Tibial nerve (tissue), 4 donors: ENCODE measurements at regions not wholly inside any gene's neighbourhood (a gene's known extent, or its start where the extent isn't known, plus 50 kb on each side); places are given as distances from the start of the nearest gene placed in this dataset.
"Not testable (repeated sequence)": the region's sequence is repeated elsewhere in the genome, so short reads cannot be mapped to it uniquely, and the experiment has no call there.

Experiments
- DNase-seq, 2 donors: peaks; one replicate each; pipeline ENCODE4 v3.0.0-alpha.2; 2019; ENCODE audit warnings: low spot score in 2 of 2
- H3K27ac ChIP-seq, 4 donors: fragments of 200-600 bp; sonication (generic) in 3 of 4; one replicate each; pipeline ENCODE4 v1.5.1; 2017 to 2019; ENCODE audit warnings: mild to moderate bottlenecking in 1 of 4
- H3K27me3 ChIP-seq, 2 donors: fragments of 200-600 bp; sonication (generic) in 1 of 2; one replicate each; pipeline versions ENCODE4 v1.5.1 to v1.6.0; 2017 to 2019
- H3K36me3 ChIP-seq, 3 donors: fragments of 200-600 bp; sonication (generic); one replicate each; pipeline ENCODE4 v1.5.1; 2018 to 2019
- H3K4me1 ChIP-seq, 4 donors: fragments of 200-600 bp; sonication (generic) in 3 of 4; one replicate each; pipeline ENCODE4 v1.5.1; 2017 to 2019
- H3K4me3 ChIP-seq, 4 donors: fragments of 200-600 bp; sonication (generic) in 3 of 4; one replicate each; pipeline ENCODE4 v1.5.1; 2017 to 2019; ENCODE audit warnings: mild to moderate bottlenecking in 1 of 4, moderate library complexity in 1 of 4
- H3K9me3 ChIP-seq, 4 donors: fragments of 200-600 bp; sonication (generic) in 3 of 4; one replicate each; pipeline ENCODE4 v1.5.1; 2017 to 2019
- CTCF ChIP-seq, 5 experiments: fragments of 200-600 bp in 3 of 5; fragments of 450-650 bp in 2 of 5; sonication (generic) in 3 of 5; IDR thresholded peaks; one replicate each; pipeline ENCODE4 v1.5.1; 2016 to 2019; ENCODE audit warnings: antibody characterized with exemption in 5 of 5, mild to moderate bottlenecking in 3 of 5, moderate library complexity in 2 of 5
- EP300 ChIP-seq, 2 donors: sonication (generic); formaldehyde crosslinking; IDR thresholded peaks; one replicate each; pipeline ENCODE4 v1.6.1; 2017; ENCODE audit warnings: antibody characterized with exemption in 2 of 2, mild to moderate bottlenecking in 1 of 2
- POLR2A ChIP-seq, 2 donors: fragments of 450-650 bp; IDR thresholded peaks; one replicate each; pipeline ENCODE4 v1.6.1; 2017; ENCODE audit warnings: antibody characterized with exemption in 2 of 2, mild to moderate bottlenecking in 2 of 2, moderate library complexity in 2 of 2
- WGBS, 2 donors: methylation state at CpG; one replicate each; pipeline ENCODE4 v1.1.5; 2018; 5-methylcytosine and 5-hydroxymethylcytosine counted together

GRCh38 chr16:82280867-82281266, 110.8 kb upstream of the MPHOSPH6 start:
- H3K4me3 ChIP-seq: no peak overlapping the region
- H3K27ac ChIP-seq: no peak overlapping the region
- DNase-seq: no peak
- H3K27me3 ChIP-seq: no peaks in the 10 kb centered on the region
- H3K4me1 ChIP-seq: peaks cover 0 to 7% (median 0%) of the 10 kb centered on the region in 4 donors
- 75 to 86% methylated on average over 1 of the region's 1 CpG for WGBS, 2 donors
- TF ChIP-seq CTCF (IDR thresholded peaks at IDR 0.05): no peak
- TF ChIP-seq EP300 (IDR thresholded peaks at IDR 0.05): no peak
- TF ChIP-seq POLR2A (IDR thresholded peaks at IDR 0.05): no peak
- H3K9me3 ChIP-seq: no peaks in the 10 kb centered on the region
- H3K36me3 ChIP-seq: no peaks in the 10 kb centered on the region

GRCh38 chr16:82275349-82275748, 105.3 kb upstream of the MPHOSPH6 start:
- 71 to 79% methylated on average over 3 of the region's 3 CpGs for WGBS, 2 donors
- not testable (repeated sequence) for H3K4me1 ChIP-seq, H3K4me3 ChIP-seq

GRCh38 chr16:82271636-82272035, 101.6 kb upstream of the MPHOSPH6 start:
- WGBS, 2 donors: 88 to 94% methylated on average over 1 of the region's 1 CpG

More at GRCh38 chr16:82275349-82275748, 105.3 kb upstream of the MPHOSPH6 start:
- H3K36me3 ChIP-seq, H3K27me3 ChIP-seq, DNase-seq, H3K9me3 ChIP-seq, H3K27ac ChIP-seq: not testable (repeated sequence)

GRCh38 chr16:82267675-82268074, 97.7 kb upstream of the MPHOSPH6 start:
- not testable (repeated sequence) for DNase-seq, H3K27me3 ChIP-seq, H3K4me3 ChIP-seq, H3K4me1 ChIP-seq, H3K36me3 ChIP-seq, H3K9me3 ChIP-seq, H3K27ac ChIP-seq
- 74 to 87% methylated on average over 1 of the region's 1 CpG for WGBS, 2 donors

More at GRCh38 chr16:82271636-82272035, 101.6 kb upstream of the MPHOSPH6 start:
- no peaks in the 10 kb centered on the region for H3K9me3 ChIP-seq
- H3K27ac ChIP-seq: no peak overlapping the region
- no peaks in the 10 kb centered on the region for H3K4me1 ChIP-seq
- no peaks in the 10 kb centered on the region for H3K36me3 ChIP-seq
- H3K27me3 ChIP-seq: no peaks in the 10 kb centered on the region
- H3K4me3 ChIP-seq: no peak overlapping the region
- TF ChIP-seq EP300 (IDR thresholded peaks at IDR 0.05): no peak
- no peak for DNase-seq

- H3K27ac ChIP-seq: no peak overlapping the region
- H3K4me1 ChIP-seq: peaks cover 0 to 6% (median 2%) of the 10 kb centered on the region in 4 donors
- DNase-seq: no peak
- no peak overlapping the region for H3K4me3 ChIP-seq
- H3K27me3 ChIP-seq: no peaks in the 10 kb centered on the region
- no peaks in the 10 kb centered on the region for H3K36me3 ChIP-seq
- 48 to 71% methylated on average over 2 of the region's 2 CpGs for WGBS, 2 donors
- no peaks in the 10 kb centered on the region for H3K9me3 ChIP-seq
- TF ChIP-seq POLR2A (IDR thresholded peaks at IDR 0.05): no peak
- TF ChIP-seq EP300 (IDR thresholded peaks at IDR 0.05): no peak
- no peak for TF ChIP-seq CTCF (IDR thresholded peaks at IDR 0.05)
Observed at GRCh38 chr16:82265809-82266208, 95.8 kb upstream of the MPHOSPH6 start.

GRCh38 chr16:82264756-82265155, 94.7 kb upstream of the MPHOSPH6 start:
- no peak overlapping the region for H3K4me3 ChIP-seq
- 43 to 48% methylated on average over 7 of the region's 7 CpGs for WGBS, 2 donors
- H3K9me3 ChIP-seq: no peaks in the 10 kb centered on the region
- TF ChIP-seq POLR2A (IDR thresholded peaks at IDR 0.05) (no peak), CTCF (IDR thresholded peaks at IDR 0.05) (no peak), EP300 (IDR thresholded peaks at IDR 0.05) (no peak)
- H3K36me3 ChIP-seq: no peaks in the 10 kb centered on the region
- no peak for DNase-seq
- peaks cover 0 to 6% (median 2%) of the 10 kb centered on the region in 4 donors for H3K4me1 ChIP-seq
- no peaks in the 10 kb centered on the region for H3K27me3 ChIP-seq
- no peak overlapping the region for H3K27ac ChIP-seq

- H3K4me3 ChIP-seq: no peak overlapping the region
- peak; percentile 28 to 68 for DNase-seq
- no peak overlapping the region for H3K27ac ChIP-seq
- H3K36me3 ChIP-seq: no peaks in the 10 kb centered on the region
- TF ChIP-seq POLR2A (IDR thresholded peaks at IDR 0.05) (no peak), CTCF (IDR thresholded peaks at IDR 0.05) (peak; percentile 70 to 84 (median 77))
- no peaks in the 10 kb centered on the region for H3K9me3 ChIP-seq
- peaks cover 0 to 6% (median 2%) of the 10 kb centered on the region in 4 donors for H3K4me1 ChIP-seq
- 34 to 35% methylated on average over 10 of the region's 10 CpGs for WGBS, 2 donors
- H3K27me3 ChIP-seq: no peaks in the 10 kb centered on the region
Observed at GRCh38 chr16:82263521-82264143, 93.6 kb upstream of the MPHOSPH6 start.
